SU-DHL-6 (cell line): ENCODE measurements at regions not wholly inside any gene's neighbourhood (a gene's known extent, or its start where the extent isn't known, plus 50 kb on each side); places are given as distances from the start of the nearest gene placed in this dataset.

Experiments used
- CTCF ChIP-seq: fragments of 200-600 bp; sonication (generic); IDR thresholded peaks from one replicate; pipeline ENCODE4 v1.5.1; 2017; ENCODE audit warnings: antibody characterized with exemption, mild to moderate bottlenecking, low read length, moderate library complexity; ENCODE audit not compliant: insufficient read depth, poor library complexity, severe bottlenecking
- EZH2phosphoT487 ChIP-seq: fragments of 200-600 bp; sonication (generic), shearing (Covaris generic); conservative IDR thresholded peaks from 2 replicates; pipeline ENCODE4 v1.6.1; 2018; ENCODE audit warnings: mild to moderate bottlenecking, antibody characterized with exemption, low read length, moderate library complexity, mixed read lengths

- TF ChIP-seq CTCF (no peak), EZH2phosphoT487 (no peak)
Measured at GRCh38 chr18:51383116-51383515, 185.6 kb upstream of the MEX3C start.
